Bone marrow (tissue), 2 donors: ENCODE measurements at regions not wholly inside any gene's neighbourhood (a gene's known extent, or its start where the extent isn't known, plus 50 kb on each side); places are given as distances from the start of the nearest gene placed in this dataset.

Source experiments
- DNase-seq, 2 donors: peaks; one replicate each; lab custom pipeline; 2025; lab: John Stamatoyannopoulos, UW

- DNase-seq, result no peak
Measured at GRCh38 chr2:191560411-191560980, 117.4 kb upstream of the NABP1 start.

GRCh38 chr2:191565120-191565519, 112.8 kb upstream of the NABP1 start:
- no peak for DNase-seq

- peak in 1 of 2 donors; percentile 64 for DNase-seq
Measured at GRCh38 chr2:191565647-191566198, 112.2 kb upstream of the NABP1 start.

GRCh38 chr2:191566344-191566743, 111.6 kb upstream of the NABP1 start:
- DNase-seq, result peak; percentile 17 to 50

GRCh38 chr2:191567206-191567605, 110.7 kb upstream of the NABP1 start:
- DNase-seq, result no peak

GRCh38 chr2:191569025-191569424, 108.9 kb upstream of the NABP1 start:
- no peak for DNase-seq

- peak in 1 of 2 donors; percentile 70 for DNase-seq
Measured at GRCh38 chr2:191571163-191571769, 106.7 kb upstream of the NABP1 start.

- no peak for DNase-seq
Measured at GRCh38 chr2:191572319-191572718, 105.6 kb upstream of the NABP1 start.

GRCh38 chr2:191573216-191573615, 104.7 kb upstream of the NABP1 start:
- no peak for DNase-seq

- no peak for DNase-seq
Measured at GRCh38 chr2:191574232-191574631, 103.7 kb upstream of the NABP1 start.

- DNase-seq, result no peak
Measured at GRCh38 chr2:191577605-191578004, 100.3 kb upstream of the NABP1 start.

- no peak for DNase-seq
Measured at GRCh38 chr2:191578031-191578430, 99.9 kb upstream of the NABP1 start.

GRCh38 chr2:191580581-191580980, 97.4 kb upstream of the NABP1 start:
- no peak for DNase-seq

GRCh38 chr2:191581003-191581402, 96.9 kb upstream of the NABP1 start:
- no peak for DNase-seq

- no peak for DNase-seq
Measured at GRCh38 chr2:191582355-191582754, 95.6 kb upstream of the NABP1 start.

- DNase-seq, result no peak
Measured at GRCh38 chr2:191591025-191591424, 86.9 kb upstream of the NABP1 start.

- DNase-seq, result no peak
Measured at GRCh38 chr2:191593622-191594385, 84.1 kb upstream of the NABP1 start.

GRCh38 chr2:191597186-191597751, 80.7 kb upstream of the NABP1 start:
- DNase-seq, result no peak

GRCh38 chr2:191598296-191598695, 79.6 kb upstream of the NABP1 start:
- DNase-seq, result no peak

GRCh38 chr2:191601060-191601459, 76.9 kb upstream of the NABP1 start:
- DNase-seq, result no peak

- DNase-seq, result no peak
Measured at GRCh38 chr2:191604154-191604553, 73.8 kb upstream of the NABP1 start.

GRCh38 chr2:191607096-191607495, 70.8 kb upstream of the NABP1 start:
- DNase-seq, result no peak

GRCh38 chr2:191610756-191611155, 67.2 kb upstream of the NABP1 start:
- no peak for DNase-seq
